ENCODE measurements at regions not wholly inside any gene's neighbourhood (a gene's known extent, or its start where the extent isn't known, plus 50 kb on each side); places are given as distances from the start of the nearest gene placed in this dataset.
"Not testable (repeated sequence)": the region's sequence is repeated elsewhere in the genome, so short reads cannot be mapped to it uniquely, and the experiment has no call there.

DNA sequence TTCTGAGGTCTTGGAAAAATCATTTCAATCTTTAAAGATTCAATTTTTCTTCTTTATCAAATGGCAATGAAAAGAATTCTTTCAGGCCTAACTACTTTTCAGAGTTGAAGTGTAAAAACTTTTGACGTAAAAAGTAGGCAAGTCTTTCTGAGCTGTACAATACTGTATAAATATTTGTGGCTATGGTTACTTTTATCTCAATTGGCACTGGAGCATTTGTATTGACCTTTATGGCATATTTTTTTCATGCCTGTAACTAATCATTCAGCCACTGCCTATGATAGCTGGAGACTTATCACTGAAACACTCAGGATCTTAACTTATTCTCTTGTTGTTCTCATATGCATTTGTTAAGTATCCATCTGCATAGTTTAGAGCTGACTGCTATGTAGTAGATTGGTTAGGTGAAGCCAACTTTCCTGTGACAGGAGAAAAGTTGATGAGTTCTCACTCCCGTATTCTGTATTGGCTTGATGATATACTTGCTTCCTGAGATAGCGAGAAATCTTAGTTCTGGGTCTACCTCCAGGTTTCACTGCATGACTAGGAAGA lies 290.4 kb upstream of the TBL1XR1 start:
- H3K4me3 ChIP-seq, result no peak overlapping the region
- no peak overlapping the region for H3K9ac ChIP-seq (ENCODE audit: insufficient read length)
- H3K36me3 ChIP-seq (ENCODE audit: insufficient read depth, low read length), result no peaks in the 10 kb centered on the region
- no peak for DNase-seq (ENCODE audit: low read depth, low spot score)
- TF ChIP-seq FOXP2 (optimal IDR thresholded peaks at IDR 0.05; ENCODE audit: control extremely low read depth, extremely low read length, insufficient read depth) (no peak), POLR2AphosphoS5 (IDR thresholded peaks at IDR 0.05; ENCODE audit: borderline replicate concordance, low read depth, low read length) (no peak), EZH2 (IDR thresholded peaks at IDR 0.05) (no peak)
- no peak overlapping the region for H3K27ac ChIP-seq
- peaks cover 4% of the 10 kb centered on the region; the same call in 1 of the 2 replicates for H3K9me3 ChIP-seq (ENCODE audit: low read depth, low read length)

DNA sequence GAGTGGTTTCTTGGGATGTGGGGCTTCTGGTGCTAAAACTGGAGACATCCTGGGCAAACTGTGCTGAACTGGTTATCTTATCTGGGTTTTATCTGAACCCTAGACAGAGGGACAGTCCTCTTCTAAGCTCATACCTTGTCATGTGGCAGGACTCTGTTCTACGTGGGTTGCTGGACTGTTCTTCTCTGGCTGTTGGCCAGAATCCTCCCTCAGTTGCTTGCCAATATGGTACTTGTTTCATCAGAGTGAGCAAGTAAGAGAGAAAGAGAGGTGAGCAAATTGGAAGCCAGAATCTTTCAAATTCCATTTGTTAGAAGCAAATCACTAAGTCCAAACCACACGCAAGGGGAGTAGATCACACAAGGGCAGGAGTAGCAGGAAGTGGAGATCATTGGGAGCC lies 291.5 kb upstream of the TBL1XR1 start:
- no peak overlapping the region for H3K4me3 ChIP-seq
- H3K9ac ChIP-seq (ENCODE audit: insufficient read length), result no peak overlapping the region
- DNase-seq (ENCODE audit: low read depth, low spot score), result no peak
- H3K36me3 ChIP-seq (ENCODE audit: insufficient read depth, low read length), result no peaks in the 10 kb centered on the region
- peaks cover 4% of the 10 kb centered on the region; the same call in 1 of the 2 replicates for H3K9me3 ChIP-seq (ENCODE audit: low read depth, low read length)
- TF ChIP-seq FOXP2 (optimal IDR thresholded peaks at IDR 0.05; ENCODE audit: control extremely low read depth, extremely low read length, insufficient read depth), result no peak
- TF ChIP-seq EZH2 (IDR thresholded peaks at IDR 0.05), result no peak
- no peak for TF ChIP-seq POLR2AphosphoS5 (IDR thresholded peaks at IDR 0.05; ENCODE audit: borderline replicate concordance, low read depth, low read length)
- no peak overlapping the region for H3K27ac ChIP-seq

DNA sequence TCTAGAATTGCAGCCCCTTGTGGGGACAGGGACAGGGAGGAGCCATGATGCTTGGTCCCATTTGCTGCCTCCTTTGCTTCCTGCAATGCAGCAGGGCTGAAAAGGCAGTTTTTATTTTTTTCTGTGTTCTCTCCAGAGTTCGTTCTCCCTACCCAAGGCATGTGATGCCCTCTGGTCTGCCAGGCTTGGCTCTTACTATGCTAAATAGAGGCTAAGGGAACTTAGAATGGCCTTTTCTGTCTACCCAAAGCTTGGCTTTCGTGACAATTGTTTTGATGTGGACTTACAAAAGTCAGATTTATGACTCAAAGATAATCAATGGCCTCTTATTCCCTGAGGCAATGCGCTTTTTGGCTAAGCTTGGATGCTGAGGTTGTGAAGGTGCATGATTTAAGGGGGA lies 293.3 kb upstream of the TBL1XR1 start:
- H3K4me3 ChIP-seq, result no peak overlapping the region
- no peaks in the 10 kb centered on the region for H3K36me3 ChIP-seq (ENCODE audit: insufficient read depth, low read length)
- H3K9me3 ChIP-seq (ENCODE audit: low read depth, low read length), result 0 out of 2 replicates have a peak, but pooled peaks cover 4% of the 10 kb centered on the region
- H3K9ac ChIP-seq (ENCODE audit: insufficient read length), result no peak overlapping the region
- TF ChIP-seq POLR2AphosphoS5 (IDR thresholded peaks at IDR 0.05; ENCODE audit: borderline replicate concordance, low read depth, low read length) (no peak), FOXP2 (optimal IDR thresholded peaks at IDR 0.05; ENCODE audit: control extremely low read depth, extremely low read length, insufficient read depth) (no peak), EZH2 (IDR thresholded peaks at IDR 0.05) (no peak)
- H3K27ac ChIP-seq, result no peak overlapping the region
- no peak for DNase-seq (ENCODE audit: low read depth, low spot score)

DNA sequence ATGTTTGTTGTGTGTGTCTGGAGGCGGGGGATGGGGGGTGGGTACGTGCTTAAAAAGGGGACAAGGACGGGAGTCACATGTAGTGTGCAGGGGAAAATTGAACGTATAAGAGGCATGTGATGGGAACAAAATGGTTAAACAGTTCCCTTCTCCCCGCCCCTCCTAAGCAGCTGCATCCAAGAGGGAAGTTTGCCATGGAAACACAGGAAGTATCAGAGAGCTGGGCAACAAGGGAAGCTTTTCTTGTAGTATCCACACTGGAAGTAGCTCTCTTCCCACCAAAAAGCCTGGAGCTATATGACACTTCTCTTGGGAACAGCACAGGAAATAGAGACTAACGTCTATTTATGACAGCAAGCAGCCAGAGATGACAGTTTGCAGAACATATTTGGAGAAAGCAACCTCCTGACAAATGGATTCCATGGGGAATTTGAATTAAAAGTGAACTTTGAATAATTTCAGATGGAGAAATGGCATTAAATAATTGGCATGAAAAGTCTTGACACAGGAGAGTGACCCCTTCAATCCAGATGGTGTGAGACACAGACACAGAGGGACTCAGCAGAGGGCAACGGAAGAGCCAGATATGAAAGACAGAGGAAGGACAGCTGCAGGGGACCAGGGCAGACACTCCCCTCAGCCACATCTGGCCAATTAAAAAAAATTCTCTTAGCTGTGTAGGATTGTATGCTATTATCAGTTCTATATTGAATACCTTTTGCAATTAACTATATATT lies 294.2 kb upstream of the TBL1XR1 start:
- peak; percentile 79 for DNase-seq (ENCODE audit: low read depth, low spot score)
- H3K27ac ChIP-seq, result peak overlapping the region; percentile 33; the same call in 1 of the 2 replicates
- H3K9ac ChIP-seq (ENCODE audit: insufficient read length), result no peak overlapping the region
- 0 out of 2 replicates have a peak, but pooled peaks cover under 1% of the 10 kb centered on the region for H3K9me3 ChIP-seq (ENCODE audit: low read depth, low read length)
- no peaks in the 10 kb centered on the region for H3K36me3 ChIP-seq (ENCODE audit: insufficient read depth, low read length)
- H3K4me3 ChIP-seq, result peak overlapping the region; percentile 43
- no peak for TF ChIP-seq FOXP2 (optimal IDR thresholded peaks at IDR 0.05; ENCODE audit: control extremely low read depth, extremely low read length, insufficient read depth)
- TF ChIP-seq POLR2AphosphoS5 (IDR thresholded peaks at IDR 0.05; ENCODE audit: borderline replicate concordance, low read depth, low read length), result no peak
- TF ChIP-seq EZH2 (IDR thresholded peaks at IDR 0.05), result no peak

DNA sequence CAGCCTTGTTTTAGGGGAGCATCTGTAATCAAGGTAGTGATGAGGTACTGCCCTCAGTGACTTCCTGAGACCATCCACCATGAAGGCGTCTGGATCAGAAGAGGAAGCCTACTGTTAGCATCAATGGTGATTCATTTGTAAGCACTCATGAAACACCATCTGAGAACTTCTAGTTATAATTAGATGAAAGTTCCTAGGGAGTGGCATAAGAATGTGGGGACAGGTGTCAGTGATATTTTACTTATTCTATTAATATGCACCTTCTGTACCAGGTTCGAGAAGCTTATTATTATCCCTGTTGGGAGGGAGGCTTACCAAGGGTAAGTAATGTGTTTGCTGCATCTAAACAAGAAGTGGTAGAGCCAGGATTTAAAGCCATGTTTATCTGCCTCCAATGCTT lies 295.8 kb upstream of the TBL1XR1 start:
- DNase-seq (ENCODE audit: low read depth, low spot score), result no peak
- TF ChIP-seq EZH2 (IDR thresholded peaks at IDR 0.05) (no peak), FOXP2 (optimal IDR thresholded peaks at IDR 0.05; ENCODE audit: control extremely low read depth, extremely low read length, insufficient read depth) (no peak)
- Histone ChIP-seq H3K36me3 (ENCODE audit: insufficient read depth, low read length) (no peaks in the 10 kb centered on the region), H3K9ac (ENCODE audit: insufficient read length) (no peak overlapping the region), H3K9me3 (ENCODE audit: low read depth, low read length) (no peaks in the 10 kb centered on the region), H3K27ac (no peak overlapping the region), H3K4me3 (no peak overlapping the region)

DNA sequence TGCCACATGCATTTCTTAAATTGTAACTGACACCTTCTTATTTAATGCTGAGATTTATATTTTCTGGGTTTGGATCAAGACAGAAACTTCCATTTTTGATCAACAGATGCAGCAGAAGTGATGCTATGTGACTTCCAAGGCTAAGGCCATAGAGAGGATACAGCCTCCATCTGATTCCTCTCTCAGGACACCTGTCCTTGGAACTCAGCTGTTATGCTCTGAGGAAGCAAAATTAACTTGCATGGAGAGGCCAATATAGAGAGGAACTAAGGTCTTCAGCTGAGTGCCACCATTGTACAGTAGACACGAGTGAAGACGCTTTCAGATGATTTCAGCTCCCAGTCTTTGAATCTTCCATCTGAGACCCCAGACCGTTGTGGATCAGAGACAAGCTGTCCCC lies 296.9 kb upstream of the TBL1XR1 start:
- Histone ChIP-seq H3K9me3 (ENCODE audit: low read depth, low read length) (no peaks in the 10 kb centered on the region), H3K9ac (ENCODE audit: insufficient read length) (no peak overlapping the region), H3K36me3 (ENCODE audit: insufficient read depth, low read length) (no peaks in the 10 kb centered on the region), H3K27ac (no peak overlapping the region), H3K4me3 (no peak overlapping the region)
- no peak for DNase-seq (ENCODE audit: low read depth, low spot score)
- TF ChIP-seq FOXP2 (optimal IDR thresholded peaks at IDR 0.05; ENCODE audit: control extremely low read depth, extremely low read length, insufficient read depth) (no peak), POLR2AphosphoS5 (IDR thresholded peaks at IDR 0.05; ENCODE audit: borderline replicate concordance, low read depth, low read length) (no peak), EZH2 (IDR thresholded peaks at IDR 0.05) (no peak)

DNA sequence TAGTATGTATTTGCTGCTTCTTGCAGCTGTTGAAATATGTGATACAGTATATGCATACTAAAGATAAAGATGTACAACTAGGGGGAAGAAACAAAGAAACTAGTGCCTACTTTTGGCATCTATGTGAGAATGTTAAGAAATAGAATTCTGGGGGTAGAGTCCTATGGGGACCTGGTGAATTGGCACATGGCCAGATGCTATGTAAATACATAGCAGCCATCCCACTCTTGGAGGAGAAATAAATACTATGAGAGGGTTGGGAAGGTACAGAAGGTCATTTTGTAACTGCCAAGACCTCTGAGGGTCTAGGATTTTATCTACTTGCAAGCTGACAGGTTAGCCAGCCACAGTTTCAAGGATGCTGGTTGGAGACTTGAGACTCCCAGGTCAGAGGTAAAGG lies 298.3 kb upstream of the TBL1XR1 start:
- Histone ChIP-seq H3K4me3 (no peak overlapping the region), H3K9me3 (ENCODE audit: low read depth, low read length) (no peaks in the 10 kb centered on the region), H3K27ac (no peak overlapping the region), H3K9ac (ENCODE audit: insufficient read length) (no peak overlapping the region), H3K36me3 (ENCODE audit: insufficient read depth, low read length) (no peaks in the 10 kb centered on the region)
- DNase-seq (ENCODE audit: low read depth, low spot score), result no peak
- TF ChIP-seq POLR2AphosphoS5 (IDR thresholded peaks at IDR 0.05; ENCODE audit: borderline replicate concordance, low read depth, low read length) (no peak), EZH2 (IDR thresholded peaks at IDR 0.05) (no peak), FOXP2 (optimal IDR thresholded peaks at IDR 0.05; ENCODE audit: control extremely low read depth, extremely low read length, insufficient read depth) (no peak)

DNA sequence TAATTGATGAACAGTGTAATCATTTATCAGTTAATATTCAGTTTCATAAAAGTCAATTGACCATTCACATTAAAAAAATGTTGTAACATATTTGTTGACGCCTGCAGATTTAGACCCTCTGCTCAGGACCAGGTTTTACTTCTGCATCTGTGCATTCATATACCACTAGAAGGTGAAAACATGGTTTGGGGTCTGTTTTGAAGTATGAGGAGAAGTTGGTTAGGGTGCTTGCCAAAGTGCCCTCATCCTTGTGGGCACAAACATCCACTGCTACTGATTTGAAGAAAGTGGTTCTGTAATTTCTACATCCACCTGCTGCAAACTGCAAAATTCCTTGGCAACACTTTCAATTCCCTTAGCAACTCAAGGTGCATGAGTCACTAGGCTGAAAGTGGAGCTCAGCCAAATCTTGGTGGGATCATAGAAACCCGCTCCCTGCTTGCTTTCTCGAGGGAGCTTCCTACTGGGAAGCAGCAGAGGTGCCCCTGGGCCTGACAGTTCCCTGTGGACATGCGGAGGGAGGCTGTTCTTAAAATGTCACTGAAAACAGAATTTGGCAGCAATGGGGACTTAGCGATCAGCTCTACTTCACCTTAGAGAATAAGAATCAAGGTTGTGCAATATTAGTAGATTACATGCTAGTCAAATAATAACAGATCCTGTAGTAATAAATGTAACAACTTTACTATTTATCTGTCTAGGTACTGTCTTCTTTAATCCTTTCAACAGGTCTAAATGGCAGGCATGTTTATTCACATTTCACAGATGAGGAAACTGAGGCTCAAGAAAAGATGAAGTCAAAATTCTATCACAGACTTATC lies 301.0 kb upstream of the TBL1XR1 start:
- Histone ChIP-seq H3K9ac (ENCODE audit: insufficient read length) (no peak overlapping the region), H3K9me3 (ENCODE audit: low read depth, low read length) (no peaks in the 10 kb centered on the region), H3K4me3 (no peak overlapping the region), H3K27ac (no peak overlapping the region), H3K36me3 (ENCODE audit: insufficient read depth, low read length) (no peaks in the 10 kb centered on the region)
- DNase-seq (ENCODE audit: low read depth, low spot score), result no peak
- no peak for TF ChIP-seq POLR2AphosphoS5 (IDR thresholded peaks at IDR 0.05; ENCODE audit: borderline replicate concordance, low read depth, low read length)
- no peak for TF ChIP-seq EZH2 (IDR thresholded peaks at IDR 0.05)
- TF ChIP-seq FOXP2 (optimal IDR thresholded peaks at IDR 0.05; ENCODE audit: control extremely low read depth, extremely low read length, insufficient read depth), result no peak

DNA sequence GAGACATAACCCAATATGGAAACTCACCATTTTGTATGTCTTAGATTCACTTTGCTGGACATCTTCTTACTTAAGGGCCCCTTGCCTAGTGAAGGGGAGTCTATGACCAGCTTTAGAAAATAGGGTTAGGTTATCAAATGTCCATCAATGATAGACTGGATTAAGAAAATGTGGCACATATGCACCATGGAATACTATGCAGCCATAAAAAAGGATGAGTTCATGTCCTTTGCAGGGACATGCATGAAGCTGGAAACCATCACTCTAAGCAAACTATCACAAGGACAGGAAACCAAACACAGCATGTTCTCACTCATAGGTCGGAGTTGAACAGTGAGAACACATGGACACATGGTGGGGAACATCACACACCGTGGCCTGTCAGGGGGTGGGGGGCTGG lies 301.8 kb upstream of the TBL1XR1 start:
- not testable (repeated sequence) for H3K27ac ChIP-seq; DNase-seq (ENCODE audit: low read depth, low spot score); H3K36me3 ChIP-seq (ENCODE audit: insufficient read depth, low read length); H3K9ac ChIP-seq (ENCODE audit: insufficient read length); H3K4me3 ChIP-seq; H3K9me3 ChIP-seq (ENCODE audit: low read depth, low read length)

All from SK-N-MC (cell line).